Islet of Langerhans (tissue), 1 donor: ENCODE measurements at regions not wholly inside any gene's neighbourhood (a gene's known extent, or its start where the extent isn't known, plus 50 kb on each side); places are given as distances from the start of the nearest gene placed in this dataset.
A peak's percentile ranks its signal among the peaks of the same experiment; 100 is the strongest.
"Not testable (repeated sequence)": the region's sequence is repeated elsewhere in the genome, so short reads cannot be mapped to it uniquely, and the experiment has no call there.

ENCODE experiments used
- FAIRE-seq: peaks from one replicate; lab custom pipeline; 2011; peaks lifted over from hg19 to GRCh38; lab: Jason Lieb, UNC

GRCh38 chr2:89876445-89876844 is 1185.0 kb downstream of the RPIA start:
- FAIRE-seq: not testable (repeated sequence)

- FAIRE-seq: not testable (repeated sequence)
Observed at GRCh38 chr2:89876878-89877277, 1185.4 kb downstream of the RPIA start.

- not testable (repeated sequence) for FAIRE-seq
Observed at GRCh38 chr2:89882880-89883279, 1191.4 kb downstream of the RPIA start.

- FAIRE-seq: not testable (repeated sequence)
Observed at GRCh38 chr2:89883624-89884023, 1192.2 kb downstream of the RPIA start.

GRCh38 chr2:89885071-89885470 is 1193.6 kb downstream of the RPIA start:
- FAIRE-seq: not testable (repeated sequence)

GRCh38 chr2:89888693-89889092 is 1197.2 kb downstream of the RPIA start:
- FAIRE-seq: not testable (repeated sequence)

- not testable (repeated sequence) for FAIRE-seq
Observed at GRCh38 chr2:89890185-89890773, 1198.8 kb downstream of the RPIA start.

- not testable (repeated sequence) for FAIRE-seq
Observed at GRCh38 chr2:89894988-89895387, 1203.5 kb downstream of the RPIA start.

- not testable (repeated sequence) for FAIRE-seq
Observed at GRCh38 chr2:89895629-89896028, 1204.2 kb downstream of the RPIA start.

- not testable (repeated sequence) for FAIRE-seq
Observed at GRCh38 chr2:89927018-89927417, 1235.5 kb downstream of the RPIA start.

- not testable (repeated sequence) for FAIRE-seq
Observed at GRCh38 chr2:89935436-89935835, 1244.0 kb downstream of the RPIA start.

GRCh38 chr2:89936011-89936410 is 1244.5 kb downstream of the RPIA start:
- not testable (repeated sequence) for FAIRE-seq

- not testable (repeated sequence) for FAIRE-seq
Observed at GRCh38 chr2:89936559-89936958, 1245.1 kb downstream of the RPIA start.

GRCh38 chr2:89938756-89939155 is 1247.3 kb downstream of the RPIA start:
- FAIRE-seq: not testable (repeated sequence)

- FAIRE-seq: not testable (repeated sequence)
Observed at GRCh38 chr2:89944267-89944666, 1252.8 kb downstream of the RPIA start.

GRCh38 chr2:89945004-89945616 is 1253.6 kb downstream of the RPIA start:
- not testable (repeated sequence) for FAIRE-seq

- not testable (repeated sequence) for FAIRE-seq
Observed at GRCh38 chr2:89947208-89947815, 1255.8 kb downstream of the RPIA start.

- FAIRE-seq: not testable (repeated sequence)
Observed at GRCh38 chr2:89948102-89948501, 1256.6 kb downstream of the RPIA start.

- peak; percentile 98 for FAIRE-seq
Observed at GRCh38 chr2:89950807-89951206, 1259.3 kb downstream of the RPIA start.

- FAIRE-seq: not testable (repeated sequence)
Observed at GRCh38 chr2:89957236-89957635, 1265.8 kb downstream of the RPIA start.

GRCh38 chr2:89959729-89960378 is 1268.4 kb downstream of the RPIA start:
- FAIRE-seq: not testable (repeated sequence)

- FAIRE-seq: not testable (repeated sequence)
Observed at GRCh38 chr2:89960570-89960969, 1269.1 kb downstream of the RPIA start.

- FAIRE-seq: not testable (repeated sequence)
Observed at GRCh38 chr2:89968567-89968966, 1277.1 kb downstream of the RPIA start.
